NCI-H1105 (cell line): ENCODE measurements at regions not wholly inside any gene's neighbourhood (a gene's known extent, or its start where the extent isn't known, plus 50 kb on each side); places are given as distances from the start of the nearest gene placed in this dataset.
"Not testable (repeated sequence)": the region's sequence is repeated elsewhere in the genome, so short reads cannot be mapped to it uniquely, and the experiment has no call there.

Experiments used
- DNase-seq: peaks from one replicate; lab custom pipeline; 2025; lab: John Stamatoyannopoulos, UW

DNA sequence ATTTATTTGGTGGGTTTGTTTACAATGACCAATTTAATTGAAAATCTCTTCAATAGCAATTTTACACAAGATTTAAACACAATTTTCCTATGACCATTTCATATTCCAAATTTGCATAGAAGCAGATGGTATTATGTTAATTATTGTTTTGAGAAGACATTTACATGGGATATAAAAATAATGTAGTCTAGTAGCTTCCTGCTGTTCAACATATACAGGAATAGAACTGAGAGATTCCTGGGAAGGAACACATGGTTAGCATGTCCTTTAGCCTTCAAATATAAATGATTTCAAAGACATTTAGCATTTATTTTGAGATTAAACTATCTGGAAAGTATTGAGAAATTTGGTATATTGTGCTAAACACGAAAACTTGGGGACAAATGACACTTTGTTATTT lies 129.6 kb downstream of the KCNE4 start:
- no peak for DNase-seq

DNA sequence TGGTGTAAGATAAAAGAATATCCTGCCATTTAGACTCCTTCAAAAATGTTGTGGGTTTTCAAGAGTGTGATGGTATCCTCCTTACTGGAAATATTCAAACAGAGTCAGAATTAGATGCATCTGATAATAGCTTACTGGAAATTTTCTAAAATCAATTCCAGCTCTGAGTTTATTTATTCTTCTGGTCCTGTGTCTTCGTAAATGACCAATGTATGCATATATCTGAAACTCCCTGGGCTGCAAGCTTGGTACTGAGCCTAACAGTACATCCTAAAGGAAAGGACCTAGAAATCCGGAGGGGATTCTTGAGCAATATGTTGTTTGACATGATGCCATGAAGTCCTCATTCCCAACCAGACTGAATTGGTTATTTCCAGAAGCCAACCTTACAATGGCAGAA lies 130.4 kb downstream of the KCNE4 start:
- DNase-seq = no peak

DNA sequence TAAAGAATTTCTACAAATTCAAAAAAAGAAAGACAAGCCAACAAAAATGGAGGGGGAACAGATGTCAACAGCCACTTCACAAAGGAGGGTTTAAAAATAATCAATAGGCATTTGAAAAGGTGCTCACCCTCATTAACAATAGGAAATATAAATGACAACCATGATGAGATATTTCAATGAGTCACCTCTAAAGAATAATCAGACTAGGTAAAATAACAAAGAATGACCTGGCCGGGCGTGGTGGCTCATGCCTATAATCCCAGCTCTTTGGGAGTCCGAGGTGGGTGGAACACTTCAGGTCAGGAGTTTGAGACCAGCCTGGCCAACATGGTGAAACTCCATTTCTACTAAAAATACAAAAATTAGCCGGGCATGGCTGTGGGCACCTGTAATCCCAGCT lies 133.6 kb downstream of the KCNE4 start:
- DNase-seq = no peak

DNA sequence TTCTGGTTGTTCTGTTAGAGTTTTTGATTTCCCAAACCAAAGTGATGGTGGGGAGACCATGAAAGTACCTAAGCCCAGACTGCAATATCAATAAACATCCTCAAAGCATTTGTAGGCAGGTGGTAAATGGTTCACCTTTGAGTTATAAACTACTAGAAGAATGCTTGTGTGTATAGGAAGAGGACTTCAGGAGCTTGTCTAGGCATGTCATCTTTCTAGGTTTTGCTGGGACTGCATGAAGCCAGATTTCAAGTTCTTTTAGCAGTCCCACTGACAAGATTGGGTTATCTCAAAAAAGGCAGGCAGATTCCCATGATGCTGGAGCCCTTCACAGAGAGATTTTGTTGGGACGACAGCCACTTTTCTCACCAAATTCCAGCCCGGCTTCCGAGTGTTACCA lies 135.3 kb downstream of the KCNE4 start:
- no peak for DNase-seq

DNA sequence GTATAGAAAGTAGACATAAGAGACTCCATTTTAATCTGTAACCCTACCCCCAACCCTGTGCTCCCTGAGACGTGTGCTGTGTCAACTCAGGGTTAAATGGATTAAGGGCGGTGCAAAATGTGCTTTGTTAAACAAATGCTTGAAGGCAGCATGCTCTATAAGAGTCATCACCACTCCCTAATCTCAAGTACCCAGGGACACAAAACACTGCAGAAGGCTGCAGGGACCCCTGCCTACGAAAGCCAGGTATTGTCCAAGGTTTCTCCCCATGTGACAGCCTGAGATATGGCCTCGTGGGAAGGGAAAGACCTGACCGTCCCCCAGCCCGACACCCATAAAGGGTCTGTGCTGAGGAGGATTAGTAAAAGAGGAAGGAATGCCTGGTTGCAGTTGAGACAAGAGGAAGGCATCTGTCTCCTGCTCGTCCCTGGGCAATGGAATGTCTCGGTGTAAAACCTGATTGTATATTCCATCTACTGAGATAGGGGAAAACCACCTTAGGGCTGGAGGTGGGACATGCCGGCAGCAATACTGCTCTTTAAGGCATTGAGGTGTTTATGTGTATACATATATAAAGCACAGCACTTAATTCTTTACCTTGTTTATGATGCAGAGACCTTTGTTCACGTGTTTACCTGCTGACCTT lies 138.7 kb downstream of the KCNE4 start:
- not testable (repeated sequence) for DNase-seq

DNA sequence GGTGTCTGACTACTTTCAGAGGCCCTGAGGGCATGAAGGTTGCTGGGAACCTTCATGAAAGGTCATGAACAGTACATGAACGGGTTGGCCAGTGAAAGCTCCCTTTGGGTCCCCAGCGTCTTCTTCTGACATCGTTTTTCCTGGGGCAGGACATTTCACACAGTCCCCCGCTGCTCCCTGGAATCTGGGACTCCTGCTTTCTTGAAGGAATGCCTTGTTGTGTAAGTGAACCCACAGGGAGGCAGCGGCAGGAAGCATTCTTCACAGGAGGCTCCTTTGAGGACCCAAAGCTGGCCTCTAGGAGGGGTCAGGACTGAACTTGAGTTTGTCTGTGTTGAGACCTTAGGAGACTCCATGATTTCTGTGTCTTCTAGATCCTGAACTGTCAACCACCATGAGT lies 144.3 kb downstream of the KCNE4 start:
- DNase-seq = no peak

DNA sequence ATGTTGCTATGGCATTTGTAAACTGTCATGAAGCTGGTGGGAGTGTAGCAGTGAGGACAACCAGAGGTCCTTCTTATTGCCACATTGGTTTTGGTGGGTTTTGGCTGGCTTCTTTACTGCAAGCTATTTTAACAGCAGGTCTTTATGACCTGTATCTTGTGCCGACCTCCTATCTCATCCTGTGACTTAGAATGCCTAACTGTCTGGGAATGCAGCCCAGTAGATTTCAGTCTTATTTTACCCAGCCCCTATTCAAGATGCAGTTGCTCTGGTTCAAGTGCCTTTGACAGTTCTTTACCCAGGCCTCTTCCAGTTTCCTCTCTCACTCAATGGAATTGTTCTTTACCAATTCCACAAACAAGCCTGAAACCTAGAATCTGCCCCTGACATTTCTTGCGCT lies 145.1 kb downstream of the KCNE4 start:
- DNase-seq = no peak

DNA sequence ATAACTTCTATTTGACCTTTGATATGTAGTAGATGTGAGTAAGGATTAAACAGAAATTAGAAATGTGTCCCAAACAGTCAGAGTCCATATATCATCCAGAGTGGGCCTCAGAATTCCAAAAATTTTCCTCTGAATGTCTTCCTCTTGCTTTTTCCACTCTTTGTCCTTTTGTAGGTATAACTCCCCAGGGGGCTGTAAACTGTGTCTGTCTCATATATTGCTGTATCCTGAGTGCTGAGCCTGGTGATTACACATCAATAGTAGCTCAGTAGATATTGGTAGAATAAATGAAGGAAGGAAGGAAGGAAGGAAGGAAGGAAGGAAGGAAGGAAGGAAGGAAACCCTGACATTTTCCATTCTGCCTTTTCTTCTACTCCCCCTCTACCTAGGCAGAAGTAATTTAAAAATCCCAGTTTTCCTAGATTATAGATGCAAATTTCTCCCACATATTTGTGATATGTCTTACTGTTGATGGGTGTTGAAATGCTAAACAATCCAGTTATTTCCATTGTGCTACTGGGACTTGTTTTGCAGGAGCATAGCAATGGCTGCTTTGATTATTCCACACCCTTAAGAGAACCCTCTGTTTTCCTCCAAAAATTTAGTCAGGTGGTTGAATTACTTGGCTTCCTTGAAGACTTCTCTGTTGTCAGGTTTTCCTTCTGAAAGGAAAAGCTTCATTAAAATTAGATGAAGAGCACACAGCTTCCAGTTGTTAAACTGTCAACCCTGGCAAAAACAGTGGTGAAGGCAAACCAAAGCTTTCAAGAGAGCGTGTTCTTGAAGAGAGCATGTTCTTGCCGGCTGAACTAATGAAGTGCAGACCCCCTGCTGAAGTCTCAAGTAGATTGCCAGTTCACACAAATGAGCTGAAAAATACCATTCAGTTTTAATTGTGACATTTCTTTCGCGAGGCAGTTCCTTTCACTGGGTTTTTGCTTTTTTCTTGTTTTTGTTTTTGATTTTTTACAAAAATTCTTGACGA lies 147.8 kb downstream of the KCNE4 start:
- no peak for DNase-seq

DNA sequence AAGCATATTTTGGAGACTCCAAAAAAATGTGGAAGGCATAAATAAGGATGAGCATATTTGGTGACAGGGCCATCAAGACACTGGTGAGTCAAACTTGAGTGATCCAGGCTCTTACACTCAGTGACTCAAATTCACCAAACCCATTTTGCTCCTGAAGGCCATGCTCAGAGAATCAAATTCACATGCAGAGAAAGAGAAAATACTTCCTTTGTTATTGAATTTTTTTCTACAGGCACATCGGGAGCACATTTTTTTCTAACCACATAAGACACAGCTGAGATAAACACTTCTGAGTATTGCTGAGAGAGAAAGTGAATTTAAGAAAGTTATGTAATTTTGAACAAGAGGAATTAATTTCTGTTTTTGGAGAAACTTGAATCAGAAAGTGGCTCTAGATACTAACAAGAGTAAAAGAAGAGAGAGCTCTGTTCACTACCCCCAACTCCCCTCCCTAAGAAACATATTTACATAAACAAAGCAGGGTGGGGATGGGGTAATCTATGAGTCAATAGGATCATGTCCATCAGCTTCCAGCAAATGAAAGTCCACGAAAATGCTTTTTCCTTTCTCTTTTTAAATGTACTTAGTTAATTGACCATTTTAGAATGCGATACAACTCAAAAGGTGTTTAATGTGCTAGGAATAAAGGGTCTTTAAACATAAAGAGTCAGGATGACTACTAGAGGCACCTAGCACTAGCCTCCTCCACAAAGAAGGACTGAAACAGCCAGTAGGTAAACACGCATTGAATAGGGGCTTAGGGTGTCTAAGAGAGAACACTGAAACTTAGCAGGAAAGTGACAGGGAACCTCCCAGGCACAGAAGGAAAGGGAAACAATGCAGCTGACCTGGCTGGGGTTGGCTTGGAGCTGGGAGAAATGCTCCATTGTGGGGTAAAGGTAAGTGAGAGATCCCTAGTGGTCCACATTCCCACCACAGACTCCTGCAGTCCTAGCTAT lies 152.3 kb downstream of the KCNE4 start:
- no peak for DNase-seq

DNA sequence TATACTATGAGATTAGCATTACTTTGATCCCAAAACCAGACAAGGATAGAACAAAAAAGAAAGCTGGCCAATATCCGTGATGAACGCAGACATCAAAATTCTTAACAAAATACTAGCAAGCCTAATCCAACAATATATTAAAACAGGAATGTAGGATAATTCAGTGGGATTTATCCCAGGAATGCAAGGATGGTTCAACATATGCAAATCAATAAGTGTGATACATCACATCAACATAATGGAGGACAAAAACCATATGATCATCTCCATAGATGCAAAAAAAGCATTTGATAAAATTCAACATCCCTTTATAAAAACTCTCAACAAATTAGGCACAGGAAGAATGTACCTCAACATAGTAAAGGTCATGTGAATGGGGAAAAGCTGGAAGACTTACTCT lies 158.5 kb downstream of the KCNE4 start:
- DNase-seq = no peak

DNA sequence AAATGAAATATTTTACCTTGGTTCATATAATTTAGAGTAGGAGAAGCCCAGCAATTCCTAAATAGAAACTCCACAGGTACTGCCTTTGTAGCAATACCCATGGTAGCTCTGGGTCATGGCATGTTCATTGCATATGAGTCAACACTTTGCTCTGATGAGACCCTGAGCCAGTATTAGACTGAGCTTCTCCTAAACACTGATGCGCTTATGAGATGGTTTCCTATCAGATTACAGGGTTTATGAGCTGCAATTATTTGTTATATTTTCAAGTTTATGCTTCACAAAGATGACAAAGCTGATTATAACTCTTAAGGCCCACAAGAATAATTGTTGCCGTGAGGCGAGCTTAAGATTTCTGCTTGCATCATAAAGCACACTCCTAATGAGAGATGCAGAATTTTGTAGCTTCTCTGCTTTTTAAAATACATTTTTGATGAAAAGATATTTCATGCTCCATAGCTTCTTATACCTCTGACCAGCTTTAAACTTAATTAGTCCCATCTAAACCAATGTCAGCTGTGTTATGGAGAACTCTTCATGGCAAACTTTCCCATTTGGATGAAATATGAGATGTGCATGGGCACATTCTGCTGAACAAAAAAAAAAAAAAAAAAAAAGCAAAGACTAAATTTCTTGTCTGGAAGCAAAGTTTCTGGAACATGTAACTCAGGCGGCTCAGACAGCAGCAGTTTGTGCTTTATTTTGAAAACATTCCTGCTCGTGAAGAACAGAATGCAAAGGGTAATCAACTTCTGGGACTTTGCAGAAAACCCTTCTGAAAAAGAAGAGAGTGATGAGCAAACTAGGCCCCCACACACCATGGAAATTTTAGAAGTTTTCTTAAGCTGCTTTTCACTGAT lies 162.6 kb downstream of the KCNE4 start:
- DNase-seq = no peak

DNA sequence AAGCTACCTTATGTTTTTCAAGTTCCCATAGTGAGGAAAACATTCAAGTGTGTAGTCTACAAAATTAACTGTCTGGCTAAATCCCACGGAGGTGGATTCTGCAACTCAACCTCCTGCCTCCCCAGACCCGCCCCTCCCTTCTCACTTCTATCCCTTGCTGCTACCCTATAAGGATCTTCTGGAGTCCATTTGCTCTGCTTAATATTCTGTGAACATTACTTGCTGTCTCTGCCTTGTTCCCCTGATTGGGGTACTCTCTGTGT lies 163.2 kb downstream of the KCNE4 start:
- no peak for DNase-seq

DNA sequence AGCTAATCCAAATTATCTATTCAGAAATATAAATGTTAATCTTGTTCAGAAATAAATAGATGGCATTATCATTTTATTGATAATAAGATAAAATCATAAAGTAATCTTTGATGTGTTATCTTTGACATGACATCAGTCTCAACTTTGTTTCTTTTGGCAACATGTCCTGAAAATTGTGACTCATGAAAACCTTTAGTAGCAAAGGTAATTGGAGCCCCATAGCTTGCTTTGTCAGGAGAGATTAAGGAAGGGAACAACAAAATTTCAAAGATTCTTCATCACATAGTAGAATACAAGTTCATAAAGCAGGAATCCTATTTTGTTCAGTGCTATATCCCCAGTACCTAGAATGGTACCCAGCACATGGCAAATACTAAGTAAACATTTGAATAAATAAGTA lies 165.4 kb downstream of the KCNE4 start:
- no peak for DNase-seq

DNA sequence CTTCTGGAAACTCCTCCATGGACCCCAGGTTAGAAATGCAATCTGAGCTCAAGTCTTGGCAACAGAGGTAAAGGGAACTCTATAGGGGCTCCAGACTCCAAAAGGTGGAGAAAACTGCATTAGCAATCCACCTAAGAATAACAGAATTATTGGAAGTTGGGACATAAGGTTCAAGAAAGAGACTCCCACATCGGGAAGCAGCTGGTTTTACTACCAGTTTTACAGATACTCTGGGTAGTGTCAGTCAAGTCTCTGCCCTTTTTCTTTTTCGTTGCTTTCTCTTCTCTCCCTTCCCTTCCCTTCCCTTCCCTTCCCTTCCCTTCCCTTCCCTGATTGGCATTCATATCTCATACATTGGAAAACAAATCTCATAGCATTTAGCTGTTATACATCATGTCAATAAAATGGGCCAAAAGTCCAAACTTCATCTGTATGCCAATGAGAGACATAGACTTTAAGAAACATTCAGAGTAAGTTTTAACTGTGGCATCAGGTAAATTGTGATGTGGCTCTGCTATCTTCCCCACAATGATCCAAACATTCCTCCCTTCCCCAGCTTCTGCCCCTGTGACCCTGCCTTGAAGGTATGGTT lies 166.7 kb downstream of the KCNE4 start:
- no peak for DNase-seq

DNA sequence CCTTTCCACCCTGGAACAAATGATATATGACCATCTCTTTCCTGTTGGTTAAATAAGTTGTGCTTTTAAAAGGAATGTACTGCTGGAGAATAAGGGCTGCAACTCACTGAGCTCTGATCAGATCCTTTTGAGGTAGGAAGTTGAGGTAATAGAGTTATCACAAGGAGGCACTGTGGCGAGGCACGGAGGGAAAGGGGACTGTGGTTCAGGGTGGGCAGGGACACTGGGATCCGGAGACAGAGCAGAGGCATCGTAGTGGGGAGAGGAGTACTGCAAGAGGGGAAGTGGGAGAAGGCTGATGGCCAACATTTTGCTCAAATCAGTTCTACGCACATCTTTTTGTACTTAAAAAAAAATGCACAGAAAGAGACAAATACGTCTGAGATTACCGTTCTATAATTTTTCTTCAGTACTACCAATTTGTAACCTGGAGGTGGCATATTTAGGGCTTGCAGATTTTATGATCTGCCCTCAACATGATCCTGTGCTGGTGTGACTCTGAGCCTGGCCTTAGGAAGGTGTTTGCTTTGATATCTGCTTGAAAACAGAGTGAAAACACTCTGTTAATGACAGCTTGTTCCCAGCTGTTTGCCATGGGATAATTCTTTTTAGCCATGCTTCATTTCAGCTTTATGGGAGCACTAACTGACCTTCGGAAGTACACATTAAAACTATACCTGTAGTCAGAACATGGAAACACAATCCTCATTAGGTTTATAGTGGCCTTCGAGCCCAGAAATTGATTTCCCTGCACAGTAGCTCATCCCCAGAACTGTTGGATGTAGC lies 168.1 kb downstream of the KCNE4 start:
- DNase-seq = no peak

DNA sequence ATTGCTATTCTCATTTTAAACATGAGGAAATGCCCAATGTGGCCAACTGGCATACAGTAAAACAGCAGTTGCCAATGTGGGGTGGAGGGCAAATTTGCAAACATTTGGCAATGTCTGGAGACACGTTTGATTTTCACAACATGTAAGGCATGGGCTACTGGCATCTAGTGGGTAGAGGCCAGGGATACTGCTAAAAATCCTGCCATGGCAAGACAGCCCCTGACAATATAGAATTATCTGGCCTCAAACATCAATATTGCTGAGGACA lies 168.6 kb downstream of the KCNE4 start:
- DNase-seq = no peak

DNA sequence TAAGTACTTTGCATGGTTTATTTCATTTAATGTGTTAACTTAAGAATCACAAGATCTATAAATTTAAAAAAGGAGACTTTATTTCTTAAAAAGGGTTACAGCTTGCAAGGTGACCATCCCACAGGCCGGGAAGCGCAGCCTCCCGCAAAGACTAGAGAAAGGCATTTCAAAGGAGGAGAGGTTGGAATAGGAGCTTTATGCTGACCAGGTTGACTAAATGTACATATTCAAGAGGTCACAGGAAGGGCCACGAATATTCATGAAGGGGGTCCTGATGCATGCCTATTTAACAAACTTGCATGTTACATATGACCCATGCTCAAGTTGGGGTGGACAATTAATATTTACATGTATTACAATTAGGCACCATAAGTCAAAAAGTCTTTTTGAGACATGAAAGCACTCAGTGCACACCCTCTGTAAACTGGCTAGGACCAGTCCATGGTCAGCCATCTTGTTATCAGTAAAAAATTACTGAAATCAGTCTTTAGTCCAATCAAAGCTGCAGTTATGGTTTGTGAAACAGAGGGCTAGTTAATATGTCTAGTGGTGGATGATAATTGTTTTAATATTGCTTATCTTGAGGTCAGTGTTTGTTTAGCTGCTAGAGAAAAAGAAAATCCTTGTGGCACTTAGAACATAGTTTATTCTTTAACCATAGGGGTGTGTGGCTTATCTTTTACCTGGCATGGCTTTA lies 169.3 kb downstream of the KCNE4 start:
- no peak for DNase-seq

DNA sequence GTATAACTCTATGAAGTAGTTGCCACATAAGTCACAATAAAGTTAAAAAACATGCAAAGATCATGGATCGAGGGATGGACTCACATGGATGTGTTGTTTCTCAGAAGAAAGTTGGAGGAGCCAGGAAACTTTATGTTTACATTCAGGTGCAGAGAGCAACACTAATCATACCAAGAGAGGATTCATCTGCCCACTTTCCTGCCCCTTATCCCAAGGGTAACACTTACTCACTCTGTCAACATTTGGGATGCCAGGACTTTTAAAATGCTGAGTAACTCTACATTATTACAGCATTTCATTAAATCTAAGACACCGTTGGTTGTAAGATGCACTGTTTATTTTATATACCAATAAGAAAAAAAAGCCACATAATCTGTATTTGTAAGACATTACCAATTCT lies 170.4 kb downstream of the KCNE4 start:
- no peak for DNase-seq

DNA sequence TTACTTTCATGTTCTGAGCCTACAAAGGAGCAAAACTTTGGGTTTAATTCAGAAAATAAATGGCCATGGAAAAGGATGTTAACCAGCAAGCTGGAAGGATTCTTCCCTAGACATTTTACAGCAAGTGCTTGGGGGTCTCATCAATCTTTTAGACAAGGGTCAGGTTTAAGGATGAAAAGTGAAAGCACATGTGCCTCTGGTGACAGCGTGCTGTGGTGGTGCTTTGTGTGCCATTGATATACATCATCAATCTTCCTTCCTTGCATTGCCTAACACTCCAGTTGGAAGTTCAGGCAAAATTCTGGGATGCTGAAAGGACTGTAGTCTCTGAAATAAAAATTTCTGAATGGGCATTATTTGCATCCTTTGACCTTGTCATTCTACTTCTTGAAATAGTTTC lies 171.2 kb downstream of the KCNE4 start:
- DNase-seq = no peak

DNA sequence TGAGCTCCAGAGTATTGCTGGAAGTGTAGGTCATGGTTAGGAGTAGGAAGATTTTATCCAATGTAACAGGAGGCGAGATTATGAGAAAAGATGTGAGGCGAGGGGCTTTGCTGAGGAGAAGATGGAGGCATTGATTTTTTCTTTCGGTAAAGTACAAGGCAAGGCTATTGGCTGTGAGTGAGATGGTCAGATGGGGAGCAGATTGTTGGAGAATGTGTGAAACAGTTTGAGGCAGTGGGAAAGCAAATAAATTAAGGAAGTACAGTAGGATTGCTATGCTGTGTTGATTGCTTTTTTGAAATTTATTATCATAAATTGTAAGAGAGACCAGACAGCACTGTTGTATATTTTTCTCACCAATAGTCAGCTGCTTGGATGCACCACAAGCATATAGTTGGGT lies 173.3 kb downstream of the KCNE4 start:
- no peak for DNase-seq
